GM19025 (cell line): ENCODE measurements at regions not wholly inside any gene's neighbourhood (a gene's known extent, or its start where the extent isn't known, plus 50 kb on each side); places are given as distances from the start of the nearest gene placed in this dataset.
"Not testable (repeated sequence)": the region's sequence is repeated elsewhere in the genome, so short reads cannot be mapped to it uniquely, and the experiment has no call there.

Experiments used
- ATAC-seq: cut with Tn5 transposase; IDR thresholded peaks from one replicate; pipeline ENCODE4 v1.9.1; 2021; ENCODE audit warnings: mild to moderate bottlenecking, low read depth, moderate library complexity; ENCODE audit not compliant: unreplicated experiment

GRCh38 chr5:89086390-89087086 is 203.6 kb upstream of the MEF2C start:
- no peak for ATAC-seq

GRCh38 chr5:89083791-89084190 is 200.8 kb upstream of the MEF2C start:
- ATAC-seq, result no peak

GRCh38 chr5:89081360-89081759 is 198.4 kb upstream of the MEF2C start:
- peak; percentile 56 for ATAC-seq

- ATAC-seq, result peak; percentile 45
Measured at GRCh38 chr5:89080467-89081116, 197.6 kb upstream of the MEF2C start.

DNA sequence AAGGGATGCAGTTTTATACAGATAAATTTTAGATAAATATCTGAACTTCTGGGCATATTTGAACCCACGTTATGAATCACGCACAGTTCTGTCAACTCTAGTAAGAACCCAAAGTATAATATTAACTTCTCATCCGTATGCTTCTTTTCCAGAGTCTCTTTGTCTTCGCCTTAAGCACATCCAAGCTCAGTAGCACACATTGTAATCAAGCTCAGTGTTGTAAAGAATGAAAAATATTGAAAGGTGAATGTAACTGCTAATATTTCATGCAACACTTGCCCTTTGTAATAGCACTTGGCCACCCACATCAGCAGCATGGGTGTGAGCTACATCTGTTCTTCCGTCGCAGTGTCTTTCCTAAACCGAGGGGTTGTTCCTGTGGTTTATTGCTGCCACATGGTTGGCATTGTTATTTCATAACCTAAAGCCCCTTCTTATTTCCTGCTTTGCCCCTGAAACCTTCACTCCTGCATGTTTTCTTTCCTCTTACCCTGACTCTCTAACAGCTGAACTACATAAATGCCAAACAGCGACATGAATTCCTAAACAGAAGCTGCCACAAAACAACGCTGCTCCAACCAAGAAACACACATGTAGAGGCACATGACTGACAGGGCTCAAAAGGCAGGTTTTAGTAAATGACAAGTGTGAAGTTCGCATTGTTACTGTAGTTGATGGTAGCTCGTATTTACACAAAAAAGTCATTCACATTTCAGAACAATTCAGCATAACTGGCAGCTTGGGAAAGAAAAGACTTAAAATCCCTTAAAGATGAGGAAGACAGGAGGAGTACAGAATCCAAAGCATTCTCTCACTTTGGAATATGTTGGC is 190.1 kb upstream of the MEF2C start:
- no peak for ATAC-seq

DNA sequence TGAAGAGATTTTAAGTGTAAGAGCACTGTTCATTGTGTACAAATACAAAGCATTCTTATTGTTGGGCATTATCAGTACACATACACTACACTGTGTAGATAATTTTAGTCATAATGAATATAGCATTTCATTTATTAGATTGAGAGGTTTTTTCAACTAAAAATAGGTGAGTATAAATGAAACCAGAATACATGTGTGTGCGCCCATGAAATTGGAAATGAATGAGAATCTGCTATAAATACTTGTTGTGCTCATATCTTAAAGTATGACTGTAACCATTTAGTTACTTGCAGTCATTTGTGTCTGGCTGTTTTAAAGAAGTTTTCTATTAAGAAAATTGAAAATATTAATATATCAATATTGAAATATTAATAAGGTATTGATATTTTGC is 189.0 kb upstream of the MEF2C start:
- ATAC-seq, result peak; percentile 50

DNA sequence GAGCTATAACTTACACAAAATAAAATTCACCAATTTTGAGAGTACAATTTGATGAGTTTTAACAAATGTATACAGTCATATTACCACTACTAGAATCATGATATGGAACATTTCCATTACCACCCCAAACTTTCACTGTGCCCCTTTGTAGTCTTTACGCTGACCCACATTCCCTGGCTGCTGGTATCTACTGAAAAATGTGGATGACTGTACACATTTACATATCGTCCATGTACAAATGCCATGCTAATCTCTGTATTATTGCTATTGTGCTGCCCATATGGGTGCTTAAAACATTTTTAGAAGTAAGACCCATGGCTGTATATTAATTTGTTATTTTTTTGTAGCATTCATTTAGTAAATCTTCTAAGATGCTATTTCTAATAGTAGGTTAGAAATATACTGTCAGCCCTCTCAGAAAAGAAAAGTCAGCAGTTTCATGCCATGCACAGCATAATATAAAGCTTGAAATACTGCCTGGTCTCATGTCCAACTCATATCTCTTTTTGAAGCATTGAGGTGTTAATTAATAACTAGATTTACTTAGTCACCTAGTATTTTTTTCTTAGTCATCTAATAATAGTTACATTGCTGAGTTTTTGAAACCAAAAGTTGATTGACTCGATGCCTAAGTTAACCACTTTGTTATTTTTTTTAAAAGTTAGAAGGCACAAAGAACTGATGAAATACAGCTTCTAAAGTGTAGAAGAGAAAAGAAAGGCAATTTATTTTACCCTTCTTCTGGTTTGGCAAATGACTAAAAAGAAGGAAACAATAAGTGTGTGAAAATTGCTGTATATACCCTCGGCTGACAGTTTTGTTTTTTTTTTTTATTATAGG is 188.3 kb upstream of the MEF2C start:
- ATAC-seq, result peak; percentile 78

- ATAC-seq, result no peak
Measured at GRCh38 chr5:89069591-89069990, 186.6 kb upstream of the MEF2C start.

DNA sequence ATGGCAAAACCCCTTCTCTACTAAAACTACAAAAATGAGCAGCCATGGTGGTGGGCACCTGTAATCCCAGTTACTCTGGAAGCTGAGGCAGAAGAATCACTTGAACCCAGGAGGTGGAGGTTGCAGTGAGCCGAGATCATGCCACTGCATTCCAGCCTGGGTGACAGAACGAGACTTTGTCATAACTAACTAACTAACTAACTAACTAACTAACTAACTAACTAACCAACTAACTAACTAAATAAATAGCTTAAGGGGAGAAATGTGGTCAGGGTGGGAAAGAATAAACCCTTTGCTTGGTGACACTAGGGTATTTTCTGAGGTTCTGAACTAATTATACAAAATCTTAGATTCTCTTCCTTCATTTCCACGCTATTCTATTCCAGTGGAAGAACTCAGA is 184.4 kb upstream of the MEF2C start:
- ATAC-seq, result no peak

DNA sequence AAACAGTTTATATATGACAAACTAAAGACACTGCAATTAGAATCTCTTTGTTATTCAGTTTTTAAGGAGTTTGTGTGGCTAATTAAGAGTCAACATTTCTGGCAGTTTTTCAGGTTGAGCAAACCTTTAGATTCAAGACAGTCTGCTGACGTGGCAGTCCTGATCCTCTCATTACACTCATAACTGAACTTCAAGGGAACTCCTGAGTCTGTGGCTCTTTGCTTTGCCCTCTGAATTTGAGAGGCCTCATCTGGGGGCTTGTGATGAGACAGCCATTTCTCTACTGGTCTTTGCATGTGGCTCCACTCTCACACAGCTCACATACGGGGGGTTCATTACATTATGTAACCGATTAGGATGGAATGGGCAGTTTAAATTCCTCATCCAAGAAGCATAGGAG is 182.9 kb upstream of the MEF2C start:
- ATAC-seq, result peak; percentile 79

- ATAC-seq, result no peak
Measured at GRCh38 chr5:89064736-89065135, 181.8 kb upstream of the MEF2C start.

GRCh38 chr5:89064054-89064453 is 181.1 kb upstream of the MEF2C start:
- no peak for ATAC-seq

- ATAC-seq, result no peak
Measured at GRCh38 chr5:89060768-89061167, 177.8 kb upstream of the MEF2C start.

DNA sequence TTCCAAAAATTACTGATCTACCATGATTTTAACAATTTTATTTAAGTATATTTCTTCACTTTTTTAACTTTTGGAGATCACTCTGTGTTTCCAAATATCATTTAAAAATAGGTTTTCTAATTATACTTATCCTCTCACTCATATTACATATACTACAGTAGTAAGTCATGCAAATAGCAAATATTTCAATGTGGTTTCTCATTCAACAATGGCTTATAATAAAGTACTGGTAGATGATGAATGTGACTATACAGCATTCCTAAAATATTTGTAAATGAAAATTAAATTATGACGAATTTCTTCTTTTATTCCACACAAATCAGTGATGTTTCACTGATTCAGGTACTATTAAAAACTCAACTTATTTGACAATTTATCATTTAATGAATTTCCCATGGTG is 176.3 kb upstream of the MEF2C start:
- ATAC-seq, result no peak

DNA sequence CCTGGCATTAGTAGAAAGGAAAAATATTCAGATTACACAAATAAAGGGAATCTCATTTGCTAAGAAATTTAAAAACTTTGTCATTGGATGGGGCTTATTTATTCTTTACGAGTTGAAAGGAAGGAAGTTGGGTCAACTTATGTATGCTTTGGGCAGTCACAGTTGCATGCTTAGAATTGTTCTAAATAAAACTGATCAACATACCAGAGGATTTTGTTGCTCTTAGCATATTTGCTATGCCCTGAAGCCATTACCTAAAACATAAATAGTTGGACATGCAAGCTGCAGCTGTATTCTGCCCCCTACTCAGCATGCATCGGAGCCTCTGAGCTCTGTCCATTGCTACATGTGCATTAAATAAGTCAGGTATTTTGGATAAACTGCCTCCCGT is 172.7 kb upstream of the MEF2C start:
- ATAC-seq, result no peak

DNA sequence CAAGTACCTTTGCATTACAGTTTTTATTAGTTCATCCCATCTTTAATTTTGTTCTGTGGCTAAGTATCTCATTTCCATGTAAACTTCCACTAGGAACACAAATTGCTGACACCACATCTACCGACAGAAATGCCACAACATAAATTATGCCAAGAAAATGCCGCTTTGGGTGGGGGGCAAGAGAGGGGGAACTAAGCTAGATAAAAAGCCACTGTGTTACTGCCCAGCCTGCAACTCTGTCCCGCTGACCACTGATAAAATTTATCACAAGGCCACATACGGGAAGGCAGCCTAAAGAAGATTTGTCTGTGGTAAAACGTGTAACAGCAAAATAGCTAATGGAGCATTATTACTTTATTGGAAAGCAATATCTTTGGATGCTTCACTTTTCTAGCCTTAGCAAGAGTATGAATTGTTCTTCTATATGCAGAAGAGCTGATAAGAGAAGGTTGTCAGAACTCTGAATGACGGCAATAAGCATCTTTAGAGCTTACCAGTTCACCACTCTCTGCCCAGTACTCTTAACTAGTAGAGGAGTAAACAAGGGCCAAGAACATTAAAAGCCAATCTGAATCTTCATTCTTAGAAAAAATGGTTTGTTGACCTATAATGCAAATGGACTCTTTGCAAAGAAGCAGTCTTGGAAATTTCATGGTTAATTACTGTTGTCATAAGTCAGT is 172.2 kb upstream of the MEF2C start:
- ATAC-seq, result no peak

DNA sequence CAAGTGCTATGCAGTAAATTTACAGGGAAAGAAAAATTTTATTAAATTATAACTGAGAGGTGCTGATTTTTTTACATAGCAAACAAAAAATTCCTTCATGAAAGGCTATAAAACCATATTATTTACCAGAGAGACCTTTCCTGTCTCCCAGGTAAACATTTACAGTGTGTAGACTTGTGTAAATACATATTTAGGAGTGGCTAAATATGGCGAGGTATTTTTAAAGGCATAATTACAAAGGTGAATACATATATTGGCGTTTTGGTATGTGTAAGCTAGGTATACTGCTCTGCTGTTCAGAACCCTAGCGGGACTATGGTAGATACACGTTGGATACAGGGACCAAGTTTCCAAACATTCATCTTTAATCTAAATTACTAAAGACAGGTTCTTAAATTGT is 170.6 kb upstream of the MEF2C start:
- no peak for ATAC-seq

DNA sequence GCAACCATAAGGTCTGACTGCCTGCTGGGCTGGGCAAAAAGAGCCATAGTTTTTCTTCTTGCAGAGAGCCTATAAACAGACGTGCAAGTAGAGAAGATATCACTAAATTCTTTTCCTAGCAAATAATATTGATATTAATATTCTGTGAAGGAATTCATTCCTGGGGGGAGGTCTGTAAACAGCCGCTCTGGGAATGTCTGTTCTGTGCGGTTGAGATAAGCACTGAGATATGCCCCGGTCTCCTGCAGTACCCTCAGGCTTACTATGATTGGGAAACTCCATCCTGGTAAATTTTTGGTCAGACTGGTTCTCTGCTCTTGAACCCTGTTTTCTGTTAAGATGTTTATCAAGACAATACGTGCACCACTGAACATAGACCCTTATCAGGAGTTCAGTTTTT is 167.1 kb upstream of the MEF2C start:
- ATAC-seq, result not testable (repeated sequence)

- ATAC-seq, result no peak
Measured at GRCh38 chr5:89047571-89047970, 164.6 kb upstream of the MEF2C start.

DNA sequence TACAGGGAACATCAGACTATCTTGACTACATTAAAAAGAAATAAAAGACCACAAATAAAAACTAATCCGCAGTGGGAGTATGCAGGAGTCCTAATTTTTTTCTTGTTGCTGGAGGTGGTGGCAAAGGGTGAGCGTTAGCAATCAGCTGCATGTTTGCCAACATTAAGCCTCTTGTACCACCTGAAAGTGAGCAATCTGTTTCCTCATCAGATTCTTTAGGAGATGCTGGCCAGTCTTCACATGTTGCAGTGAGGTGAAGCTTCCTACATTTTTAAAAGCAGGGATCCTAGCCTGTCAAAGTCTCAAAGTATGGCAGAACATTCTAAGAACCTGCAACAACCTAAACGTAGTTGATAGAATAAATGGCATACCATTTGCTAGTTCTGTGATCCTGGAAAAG is 162.2 kb upstream of the MEF2C start:
- no peak for ATAC-seq
